CMK (cell line): ENCODE measurements at regions not wholly inside any gene's neighbourhood (a gene's known extent, or its start where the extent isn't known, plus 50 kb on each side); places are given as distances from the start of the nearest gene placed in this dataset.
"Not testable (repeated sequence)": the region's sequence is repeated elsewhere in the genome, so short reads cannot be mapped to it uniquely, and the experiment has no call there.

Experiments
- DNase-seq: peaks from one replicate; pipeline ENCODE4 v3.0.0-alpha.2; 2010; ENCODE audit warnings: low read depth

- DNase-seq: no peak
These were observed 75.3 kb upstream of the SYT10 start for GRCh38 chr12:33514893-33515292.

- no peak for DNase-seq
These were observed 79.9 kb upstream of the SYT10 start for GRCh38 chr12:33519566-33519965.

- DNase-seq: not testable (repeated sequence)
These were observed 81.1 kb upstream of the SYT10 start for GRCh38 chr12:33520505-33521302.

- no peak for DNase-seq
These were observed 89.4 kb upstream of the SYT10 start for GRCh38 chr12:33529031-33529430.

GRCh38 chr12:33529810-33530209 is 90.2 kb upstream of the SYT10 start:
- DNase-seq: no peak

GRCh38 chr12:33531261-33531660 is 91.6 kb upstream of the SYT10 start:
- no peak for DNase-seq

- no peak for DNase-seq
These were observed 93.9 kb upstream of the SYT10 start for GRCh38 chr12:33533527-33533926.

- no peak for DNase-seq
These were observed 96.8 kb upstream of the SYT10 start for GRCh38 chr12:33536431-33536830.

- no peak for DNase-seq
These were observed 106.4 kb upstream of the SYT10 start for GRCh38 chr12:33546004-33546403.

- no peak for DNase-seq
These were observed 107.5 kb upstream of the SYT10 start for GRCh38 chr12:33547084-33547483.

- DNase-seq: not testable (repeated sequence)
These were observed 110.6 kb upstream of the SYT10 start for GRCh38 chr12:33550214-33550613.

- DNase-seq: no peak
These were observed 111.4 kb upstream of the SYT10 start for GRCh38 chr12:33551006-33551405.

GRCh38 chr12:33555128-33555527 is 115.5 kb upstream of the SYT10 start:
- DNase-seq: no peak

GRCh38 chr12:33560653-33561208 is 121.1 kb upstream of the SYT10 start:
- DNase-seq: no peak

- DNase-seq: no peak
These were observed 122.8 kb upstream of the SYT10 start for GRCh38 chr12:33562401-33562800.

GRCh38 chr12:33566403-33566802 is 126.8 kb upstream of the SYT10 start:
- DNase-seq: no peak

GRCh38 chr12:33575346-33575745 is 135.7 kb upstream of the SYT10 start:
- DNase-seq: no peak

- no peak for DNase-seq
These were observed 142.0 kb upstream of the SYT10 start for GRCh38 chr12:33581613-33582122.

GRCh38 chr12:33586576-33586975 is 147.0 kb upstream of the SYT10 start:
- no peak for DNase-seq

- DNase-seq: no peak
These were observed 147.7 kb upstream of the SYT10 start for GRCh38 chr12:33587354-33587753.

- peak; percentile 54 for DNase-seq
These were observed 148.4 kb upstream of the SYT10 start for GRCh38 chr12:33587784-33588712.

GRCh38 chr12:33588725-33589405 is 149.2 kb upstream of the SYT10 start:
- DNase-seq: no peak
